ENCODE measurements at regions not wholly inside any gene's neighbourhood (a gene's known extent, or its start where the extent isn't known, plus 50 kb on each side); places are given as distances from the start of the nearest gene placed in this dataset.
"Not testable (repeated sequence)": the region's sequence is repeated elsewhere in the genome, so short reads cannot be mapped to it uniquely, and the experiment has no call there.

DNA sequence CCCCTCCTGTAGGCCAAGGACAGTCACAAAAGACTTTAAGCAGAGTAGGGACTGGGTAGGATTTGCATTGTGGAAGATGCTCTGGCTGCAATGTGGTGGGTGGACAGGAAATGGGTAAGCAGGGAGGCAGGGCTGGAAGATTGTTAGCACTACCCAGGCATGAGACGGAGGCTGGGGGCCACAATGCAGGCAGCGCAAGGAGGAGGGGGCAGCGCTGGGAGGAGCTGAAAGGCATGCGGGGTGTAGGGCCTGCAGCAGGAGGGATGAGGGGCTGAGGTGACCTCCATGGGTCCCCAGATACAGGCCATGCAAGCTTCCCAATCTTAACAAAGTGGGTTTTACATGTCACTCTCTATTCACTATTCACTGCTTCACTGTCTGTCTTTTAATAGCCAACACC lies 213.1 kb downstream of the CXCL12 start:
- no peak for DNase-seq

DNA sequence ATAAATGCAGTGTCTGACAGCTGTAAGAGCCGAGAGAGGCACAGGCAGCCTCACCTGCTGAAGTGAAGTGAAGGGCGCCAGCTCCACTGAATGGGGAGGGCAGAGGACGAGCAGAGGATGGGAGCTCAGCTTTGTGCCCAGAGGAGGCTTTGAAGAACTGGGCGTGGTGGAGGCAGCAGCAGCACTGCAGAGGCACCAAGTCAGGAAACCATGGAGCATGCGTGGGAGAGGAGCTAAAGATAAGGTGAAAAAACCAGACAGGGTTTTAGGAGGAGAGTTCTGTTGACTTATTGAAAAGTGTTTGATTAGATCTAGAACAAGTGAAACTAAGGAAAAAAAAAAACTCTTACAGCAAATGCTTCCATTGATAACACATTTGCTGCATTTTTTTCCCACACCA lies 216.4 kb downstream of the CXCL12 start:
- no peak for DNase-seq

DNA sequence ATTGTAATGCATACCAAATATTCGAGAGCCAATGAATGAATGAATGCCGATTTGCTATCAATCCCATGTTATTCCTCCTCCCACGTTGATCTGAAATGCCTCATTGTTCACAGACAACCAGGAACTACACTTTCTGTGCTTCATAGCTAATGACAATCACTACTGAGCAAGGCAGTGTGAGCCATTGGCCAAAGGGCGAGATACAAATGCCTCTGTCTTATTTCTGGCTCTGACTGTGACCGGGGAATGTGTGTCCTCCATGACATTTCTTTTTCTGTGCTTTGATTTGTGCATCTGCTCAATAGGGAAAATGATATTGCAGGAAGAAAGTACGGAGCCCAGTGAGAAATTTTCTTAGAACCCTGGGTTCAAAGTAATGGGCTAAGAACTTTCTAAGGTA lies 217.1 kb downstream of the CXCL12 start:
- DNase-seq, result no peak

DNA sequence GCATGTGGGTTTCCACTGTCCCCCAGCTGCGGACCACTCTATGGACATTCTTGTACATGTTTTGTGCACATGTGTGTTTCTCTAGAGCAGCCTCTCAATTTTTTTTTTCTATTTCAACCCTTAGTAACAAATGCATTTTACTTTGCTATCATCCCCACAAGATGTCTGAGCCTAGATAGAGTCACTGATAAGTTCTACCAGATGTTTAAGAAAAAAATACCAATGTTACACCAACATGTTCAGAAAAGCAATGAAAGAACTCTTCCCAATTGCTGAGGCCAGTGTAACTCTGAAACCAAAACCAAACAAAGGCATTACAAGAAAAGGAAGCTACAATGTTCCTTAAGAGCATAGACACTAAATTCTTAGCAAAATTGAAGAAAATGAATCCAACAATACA lies 218.5 kb downstream of the CXCL12 start:
- no peak for DNase-seq

DNA sequence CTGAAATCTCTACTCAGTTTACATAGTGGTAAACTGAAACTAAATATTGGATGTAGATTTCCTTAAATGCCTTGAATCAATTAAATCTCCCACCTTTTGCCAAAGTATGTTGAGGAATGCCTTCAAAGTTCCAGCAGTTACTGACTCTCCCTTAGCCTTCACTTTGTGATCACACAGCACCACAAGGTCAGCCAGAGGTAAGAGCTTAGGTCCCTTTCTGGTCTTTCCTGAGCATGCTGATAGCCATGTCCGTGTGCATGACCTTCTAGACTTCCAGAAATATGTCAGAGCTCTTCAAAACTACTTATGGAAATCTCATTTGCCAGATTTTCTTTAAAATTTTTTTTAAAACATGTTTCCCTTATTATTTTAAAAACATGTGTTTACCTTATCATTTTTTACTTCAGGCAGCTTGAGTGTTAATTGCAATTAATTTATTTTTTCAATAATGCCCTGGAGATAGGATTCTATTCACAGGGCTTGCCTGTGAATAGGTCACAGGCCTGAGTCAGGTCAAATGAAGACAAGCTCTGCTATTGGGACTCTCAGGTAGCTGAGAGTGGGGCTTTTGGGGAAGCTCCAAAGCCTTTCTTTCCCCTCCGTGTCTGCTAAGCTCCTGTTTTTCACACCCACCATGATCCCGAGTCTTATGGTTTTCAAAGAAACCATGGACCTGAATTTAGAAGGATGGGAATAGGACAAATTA lies 220.5 kb downstream of the CXCL12 start:
- no peak for DNase-seq

DNA sequence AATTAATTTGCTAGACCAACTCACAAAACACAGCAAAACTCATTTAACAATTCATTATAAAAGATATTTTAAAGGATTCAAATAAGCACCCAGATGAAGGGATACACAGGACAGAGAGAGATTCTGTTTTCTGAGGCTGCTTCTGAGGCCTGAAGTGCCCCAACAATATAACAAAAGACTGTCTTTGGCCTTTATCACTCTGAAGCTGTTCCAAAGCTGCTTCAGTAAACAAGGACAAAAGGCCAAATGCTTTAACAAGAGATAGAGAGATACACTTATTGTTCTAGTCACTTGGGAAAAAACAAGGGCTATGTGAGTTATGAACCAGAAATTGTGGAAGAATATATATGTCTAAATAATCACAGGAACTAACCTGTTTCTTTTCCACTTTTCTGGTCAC lies 223.7 kb downstream of the CXCL12 start:
- no peak for DNase-seq

DNA sequence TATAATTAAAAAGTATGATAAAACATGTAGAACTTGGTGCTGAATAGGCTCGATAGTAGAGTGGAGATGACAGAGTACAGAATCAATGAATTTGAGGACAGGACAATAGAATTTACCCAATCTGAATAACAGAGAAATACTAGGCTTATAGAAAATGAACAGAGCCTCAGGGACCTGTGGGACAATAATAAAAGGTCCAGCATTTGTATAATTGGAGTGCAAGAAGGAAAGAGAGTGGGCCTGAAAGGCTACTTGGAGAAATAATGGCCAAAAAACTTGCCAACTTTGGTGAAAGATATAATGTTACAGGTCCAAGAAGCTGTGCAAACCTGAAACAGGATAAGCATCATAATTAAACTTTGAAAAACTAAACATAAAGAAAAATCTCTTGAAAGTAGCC lies 227.3 kb downstream of the CXCL12 start:
- DNase-seq, result no peak

DNA sequence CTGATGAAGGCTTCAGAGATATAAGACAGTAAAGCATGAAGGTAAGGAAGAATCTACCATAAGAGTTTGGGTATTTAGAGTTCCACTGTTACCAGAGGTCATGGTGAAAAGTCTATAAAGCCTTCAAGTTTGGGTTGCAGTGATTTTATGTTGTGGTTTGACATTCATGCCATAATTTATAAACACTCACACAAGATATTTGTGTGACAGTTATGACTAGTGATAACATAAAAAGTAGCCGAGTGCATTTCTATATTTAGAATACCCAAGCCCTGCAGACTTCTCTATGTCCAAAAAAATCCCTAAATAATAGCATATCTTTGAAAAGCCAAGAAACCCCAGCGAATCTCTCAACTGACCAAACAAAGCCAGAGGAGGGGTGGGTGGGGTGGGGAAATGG lies 229.9 kb downstream of the CXCL12 start:
- DNase-seq, result no peak

DNA sequence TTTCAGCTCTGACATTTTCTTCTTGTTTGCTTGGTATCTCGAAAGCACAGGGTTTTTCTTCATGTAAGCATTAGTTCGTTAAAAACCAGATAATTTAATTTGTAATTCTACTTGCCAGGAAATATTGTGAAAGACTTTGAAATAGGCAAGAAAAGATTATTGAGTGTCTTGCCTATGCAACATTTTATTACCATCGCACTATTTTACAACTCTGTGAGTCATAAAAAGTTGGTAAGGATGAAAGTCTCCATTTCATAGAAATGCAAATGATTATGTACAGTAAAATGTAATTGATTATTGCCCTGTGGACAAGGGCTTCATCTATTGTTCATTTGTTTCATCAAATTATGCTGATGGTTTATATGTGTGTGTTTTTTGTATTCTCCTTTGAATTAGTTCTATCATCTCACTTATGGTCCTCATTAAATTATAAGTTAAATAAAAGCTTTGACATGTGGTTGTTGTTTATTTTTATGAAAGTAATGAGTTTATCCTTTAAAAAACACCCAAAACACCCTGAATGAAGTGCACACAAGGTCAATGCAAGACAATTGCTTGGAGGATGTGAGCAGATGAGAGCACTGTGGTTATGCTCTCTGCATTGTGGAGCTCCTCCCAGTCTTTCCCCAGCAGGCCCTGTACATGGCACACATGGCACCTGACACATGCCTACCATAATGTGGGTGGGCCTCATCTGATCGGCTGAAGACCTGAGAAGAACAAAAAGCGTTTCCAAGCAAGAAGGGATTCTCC lies 230.8 kb downstream of the CXCL12 start:
- no peak for DNase-seq

DNA sequence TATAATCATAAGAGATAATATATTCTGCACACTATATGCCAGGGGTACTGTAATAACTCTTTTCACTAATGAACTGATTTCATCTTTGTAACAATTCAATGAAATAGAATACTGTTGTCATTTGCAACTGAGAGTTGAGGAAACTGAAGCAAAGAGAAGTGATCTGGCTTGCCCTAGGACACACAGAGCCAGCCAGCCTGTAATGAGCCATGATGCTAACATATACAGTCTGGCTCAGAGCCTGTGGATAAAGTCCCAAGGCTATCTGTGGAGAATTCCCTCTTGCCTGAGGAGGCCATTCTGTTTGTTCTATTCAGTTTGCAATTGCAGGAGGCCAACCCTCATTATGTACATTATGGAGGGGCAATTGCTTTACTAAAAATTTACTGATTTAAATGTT lies 241.3 kb downstream of the CXCL12 start:
- no peak for DNase-seq

DNA sequence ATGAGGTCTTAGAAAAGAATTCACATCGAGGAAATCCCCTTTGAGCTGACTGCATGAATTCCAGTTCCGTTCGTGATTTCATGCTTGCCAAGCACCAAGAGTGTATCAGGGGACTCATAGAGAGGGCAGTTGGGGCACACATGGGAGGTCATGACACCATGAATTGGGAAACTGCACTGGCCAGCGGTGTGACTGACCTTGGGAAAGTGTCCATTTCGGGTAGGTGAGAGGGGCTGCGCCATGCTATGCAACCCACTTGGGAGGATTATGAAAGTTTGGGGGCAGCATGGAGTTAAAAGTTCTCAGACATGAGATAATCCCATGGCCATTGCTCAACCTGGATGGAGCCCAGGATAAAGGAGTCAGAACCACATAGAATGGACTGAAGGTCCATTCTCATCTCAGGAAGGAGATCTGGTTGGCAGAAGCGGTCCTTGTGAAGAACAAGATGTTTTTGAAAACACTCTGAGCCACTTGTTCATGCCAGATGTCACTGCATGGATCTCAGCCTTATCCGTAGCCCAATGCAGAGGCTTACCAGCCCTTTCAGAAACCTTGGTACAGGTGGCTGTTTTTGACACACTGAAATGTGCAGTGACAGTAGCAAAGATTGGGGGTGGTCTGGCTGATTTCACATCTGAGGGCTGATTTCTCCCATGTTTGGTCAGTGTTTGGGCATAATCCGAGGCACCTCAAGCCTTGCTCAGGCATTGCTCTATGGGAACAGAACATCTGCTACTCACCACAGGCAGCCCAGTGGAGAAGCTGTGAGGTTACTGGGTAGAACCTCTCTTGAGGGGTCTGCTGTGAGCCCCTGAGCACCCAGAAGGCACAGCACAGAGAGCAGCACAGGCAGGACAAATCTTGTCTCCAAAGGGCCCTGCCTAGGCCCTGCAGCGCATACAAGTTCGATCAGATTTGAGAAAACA lies 252.3 kb downstream of the CXCL12 start:
- no peak for DNase-seq

DNA sequence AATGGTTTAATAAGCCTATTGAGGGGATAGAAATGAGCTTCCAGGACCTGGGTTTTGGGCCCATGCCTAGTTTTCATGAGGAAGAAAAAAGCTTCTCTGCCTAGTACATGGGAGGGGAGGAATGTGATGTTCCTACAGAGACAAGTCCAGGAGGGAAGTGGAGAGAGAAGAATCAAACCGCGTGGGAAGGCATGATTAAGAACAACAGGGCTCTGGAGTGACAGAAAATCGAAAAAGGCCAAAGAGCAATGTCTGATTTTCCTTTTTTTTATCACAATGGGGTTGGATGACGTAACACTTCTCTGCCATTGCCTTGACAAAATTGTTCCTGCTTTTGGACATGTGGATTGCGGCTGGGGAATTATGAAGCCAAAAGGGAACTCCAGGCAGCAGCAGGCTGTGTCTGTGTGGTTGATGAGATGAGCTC lies 258.6 kb downstream of the CXCL12 start:
- DNase-seq, result no peak

DNA sequence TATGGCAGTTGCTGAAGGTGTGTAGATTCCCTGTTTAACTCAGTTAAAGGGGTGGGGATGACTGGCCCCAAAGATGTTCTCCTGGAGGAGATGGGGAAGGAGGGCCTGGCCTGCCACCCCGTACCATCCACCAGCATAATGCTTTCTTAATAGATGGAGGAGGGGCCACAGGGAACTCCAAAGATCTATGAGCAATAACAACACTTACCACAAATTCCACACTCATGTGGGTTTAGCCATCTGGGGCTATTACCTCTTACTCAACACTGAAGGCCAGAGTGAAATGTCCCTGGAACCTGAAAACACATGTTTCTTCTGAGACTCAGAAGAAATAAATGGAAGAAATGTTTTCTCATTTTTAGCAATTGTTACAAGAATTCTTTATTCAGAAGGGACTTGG lies 259.0 kb downstream of the CXCL12 start:
- no peak for DNase-seq

DNA sequence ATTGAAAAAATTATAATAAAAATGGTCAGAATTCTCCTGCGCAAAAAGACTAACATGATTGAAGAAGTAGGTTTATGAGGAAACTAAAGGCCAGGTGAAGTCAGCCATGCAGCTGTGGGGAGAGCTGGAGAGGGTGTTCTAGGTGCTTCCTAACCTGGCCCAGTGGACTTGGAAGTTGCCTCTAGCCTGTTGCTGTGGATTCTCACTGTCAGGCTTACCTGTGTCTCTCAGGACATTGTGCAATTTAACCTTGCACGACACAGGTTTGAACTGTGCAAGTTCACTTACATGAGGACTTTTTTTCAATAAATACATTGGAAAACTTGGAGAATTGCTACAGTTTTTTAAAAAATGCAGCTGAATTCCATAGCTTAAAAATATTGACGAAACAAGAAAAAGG lies 266.4 kb downstream of the CXCL12 start:
- DNase-seq, result no peak

DNA sequence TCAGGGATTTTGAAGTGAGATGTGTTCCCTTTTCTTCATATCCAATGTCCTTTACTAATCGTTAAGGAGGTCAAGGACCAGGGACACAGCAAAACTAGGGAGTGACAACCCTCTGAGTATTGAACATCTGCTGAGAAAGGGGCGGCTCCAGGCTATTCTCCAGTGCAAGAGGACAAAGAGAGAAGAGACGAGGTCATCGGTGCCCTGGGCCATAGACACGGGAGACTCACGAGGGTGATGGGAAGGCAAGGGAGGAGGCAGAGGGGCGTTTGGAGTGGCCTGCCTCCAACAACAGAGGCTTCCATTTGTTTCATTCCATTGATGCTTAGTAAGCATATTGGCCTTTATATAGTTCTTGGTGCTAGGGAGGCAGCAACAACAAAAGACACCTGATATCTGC lies 268.4 kb downstream of the CXCL12 start:
- DNase-seq, result no peak

DNA sequence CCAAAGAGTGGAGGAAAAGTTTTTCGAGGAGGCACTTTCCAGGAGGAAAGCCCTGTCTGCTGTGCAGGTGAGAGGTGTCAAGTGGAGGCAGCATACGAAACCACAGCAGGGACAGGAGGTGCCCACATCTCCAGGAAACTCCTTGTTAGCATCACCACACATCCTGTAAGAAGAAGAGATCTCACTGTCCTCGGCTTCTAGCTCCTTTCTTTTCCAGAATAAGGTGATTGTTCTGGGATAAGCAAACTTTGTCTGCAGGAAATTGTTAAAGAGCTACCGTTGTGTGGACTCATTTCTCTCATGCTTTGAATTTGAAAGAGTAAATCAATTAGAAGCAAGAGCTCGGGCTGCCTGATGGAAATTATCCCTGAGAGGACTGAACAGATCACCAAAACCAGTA lies 269.4 kb downstream of the CXCL12 start:
- DNase-seq, result no peak

DNA sequence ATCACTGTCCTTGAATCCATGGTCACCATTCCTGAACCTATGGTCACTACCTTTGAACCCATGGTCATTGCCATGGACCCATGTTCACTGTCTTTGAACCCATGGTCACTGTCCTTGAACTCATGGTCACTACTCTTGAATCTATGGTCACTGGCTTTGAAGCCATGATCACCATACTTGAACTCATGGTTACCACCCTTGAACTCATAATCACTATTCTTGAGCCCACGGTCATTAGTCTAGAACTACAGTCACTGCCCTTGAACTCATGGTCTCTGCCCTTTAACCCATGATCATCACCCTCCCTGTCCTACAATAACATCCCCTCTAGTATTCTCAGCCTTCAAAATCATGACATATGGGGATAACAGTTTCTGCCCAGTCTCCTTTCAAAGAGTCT lies 270.5 kb downstream of the CXCL12 start:
- DNase-seq, result no peak

DNA sequence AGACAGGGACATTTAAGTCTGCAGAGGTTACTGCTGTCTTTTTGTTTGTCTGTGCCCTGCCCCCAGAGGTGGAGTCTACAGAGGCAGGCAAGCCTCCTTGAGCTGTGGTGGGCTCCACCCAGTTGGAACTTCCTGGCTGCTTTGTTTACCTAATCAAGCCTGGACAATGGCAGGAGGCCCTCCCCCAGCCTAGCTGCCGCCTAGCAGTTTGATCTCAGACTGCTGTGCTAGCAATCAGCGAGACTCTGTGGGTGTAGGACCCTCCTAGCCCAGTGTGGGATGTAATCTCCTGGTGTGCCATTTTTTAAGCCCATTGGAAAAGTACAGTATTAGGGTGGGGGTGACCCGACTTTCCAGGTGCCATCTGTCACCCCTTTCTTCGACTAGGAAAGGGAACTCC lies 272.6 kb downstream of the CXCL12 start:
- not testable (repeated sequence) for DNase-seq

DNA sequence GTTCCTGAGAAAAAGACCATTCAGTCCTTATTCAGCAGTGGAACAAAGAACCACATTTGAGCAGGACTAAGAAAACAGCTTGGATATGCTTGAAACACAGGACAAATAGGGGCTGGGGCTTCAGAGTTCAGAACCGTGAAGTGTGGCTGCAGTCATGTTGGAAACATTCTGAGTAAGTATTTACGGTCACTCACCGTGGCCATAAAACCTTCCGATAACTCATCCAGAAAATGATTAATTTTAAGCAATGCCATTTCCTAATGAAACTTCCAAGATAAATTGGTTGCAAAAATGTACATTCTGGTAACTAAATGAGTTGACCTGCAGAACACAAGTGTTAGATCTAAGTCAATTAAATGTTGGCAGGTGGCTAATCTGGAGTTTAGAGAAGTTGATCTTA lies 279.2 kb downstream of the CXCL12 start:
- DNase-seq, result no peak

DNA sequence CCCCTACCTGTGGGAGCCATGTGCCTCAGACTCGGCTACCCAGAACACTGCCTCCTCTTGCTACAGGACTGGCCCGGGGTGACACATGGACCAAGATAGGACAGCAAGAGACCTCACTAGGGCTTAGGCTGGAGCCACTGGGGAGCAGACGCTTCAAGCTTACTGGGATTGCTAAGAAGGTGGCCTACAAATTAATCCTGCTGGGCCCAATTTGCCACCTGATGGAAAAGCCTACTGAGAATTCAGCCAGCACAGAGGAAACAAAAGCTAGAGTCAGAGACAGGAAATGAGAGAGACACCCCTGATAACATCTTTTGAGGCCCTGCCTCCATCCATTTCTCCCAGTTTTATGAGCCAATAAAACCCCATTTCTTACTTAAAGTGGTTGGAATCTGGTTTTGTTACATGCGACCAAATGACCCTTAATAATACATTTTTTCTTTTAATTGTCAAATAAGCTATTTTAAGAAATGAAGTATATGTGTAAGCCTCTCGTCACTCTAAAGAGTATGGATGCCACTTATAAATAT lies 282.1 kb downstream of the CXCL12 start:
- DNase-seq, result no peak

DNA sequence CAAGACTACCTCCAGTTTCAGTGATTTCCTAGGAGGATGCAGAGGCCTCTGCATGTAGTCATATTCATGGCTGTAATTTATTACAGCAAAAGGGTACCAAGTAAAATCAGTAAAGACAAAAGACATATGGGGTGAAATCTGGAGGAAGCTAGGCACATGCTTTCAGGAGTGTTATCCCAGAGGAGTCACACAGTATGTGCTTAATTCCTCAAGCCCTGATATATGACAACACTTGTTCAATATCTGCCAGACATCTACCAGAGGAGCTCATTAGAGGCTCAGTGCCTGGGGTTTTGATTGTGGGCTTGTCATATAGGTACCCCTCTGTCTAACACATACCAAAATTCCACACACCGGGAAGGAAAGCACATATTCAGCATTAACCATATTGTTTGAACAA lies 283.8 kb downstream of the CXCL12 start:
- no peak for DNase-seq

DNA sequence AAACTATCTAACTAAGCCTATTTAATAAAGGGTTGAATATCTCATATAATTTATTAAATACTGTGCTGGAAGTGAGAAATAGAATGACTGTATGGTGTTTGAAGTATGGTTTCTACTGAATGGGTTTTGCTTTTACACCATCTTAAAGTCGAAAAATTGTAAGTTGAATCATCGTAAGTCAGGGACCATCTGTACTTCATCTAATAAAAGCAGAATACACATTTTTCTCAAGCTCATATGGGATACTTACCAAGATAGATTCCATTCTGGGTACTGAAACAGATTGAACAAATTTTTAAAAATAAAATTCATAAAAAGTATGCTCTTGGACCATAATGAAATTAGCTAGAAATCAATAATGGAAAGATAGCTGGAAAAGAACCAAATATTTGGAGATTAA lies 285.4 kb downstream of the CXCL12 start:
- DNase-seq, result no peak

DNA sequence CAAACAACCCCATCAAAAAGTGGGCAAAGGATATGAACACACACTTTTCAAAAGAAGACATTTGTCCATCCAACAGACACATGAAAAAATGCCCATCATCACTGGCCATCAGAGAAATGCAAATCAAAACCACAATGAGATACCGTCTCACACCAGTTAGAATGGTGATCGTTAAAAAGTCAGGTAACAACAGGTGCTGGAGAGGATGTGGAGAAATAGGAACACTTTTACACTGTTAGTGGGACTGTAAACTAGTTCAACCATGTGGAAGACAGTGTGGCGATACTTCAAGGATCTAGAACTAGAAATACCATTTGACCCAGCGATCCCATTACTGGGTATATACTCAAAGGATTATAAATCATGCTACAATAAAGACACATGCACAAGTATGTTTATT lies 288.7 kb downstream of the CXCL12 start:
- not testable (repeated sequence) for DNase-seq
